ENCODE measurements at regions not wholly inside any gene's neighbourhood (a gene's known extent, or its start where the extent isn't known, plus 50 kb on each side); places are given as distances from the start of the nearest gene placed in this dataset.
"Not testable (repeated sequence)": the region's sequence is repeated elsewhere in the genome, so short reads cannot be mapped to it uniquely, and the experiment has no call there.

DNA sequence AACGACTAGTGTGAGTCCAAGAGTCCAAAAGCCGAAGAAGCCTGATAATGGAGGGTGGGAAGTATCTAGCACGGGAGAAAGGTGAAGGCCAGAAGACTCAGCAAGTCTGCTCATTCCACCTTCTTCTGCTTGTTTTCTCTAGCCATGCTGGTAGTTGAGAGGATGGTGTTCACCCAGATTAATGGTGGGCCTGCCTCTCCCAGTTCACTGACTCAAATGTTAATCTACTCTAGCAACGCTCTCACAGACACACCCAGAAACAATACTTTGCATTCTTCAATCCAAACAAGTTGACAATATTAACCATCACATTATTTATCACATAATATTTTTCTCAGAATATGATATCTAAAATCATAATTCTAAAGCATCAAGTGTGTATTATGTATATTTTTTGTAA is 1055.1 kb upstream of the PCDH10 start:
- no peak for DNase-seq (ENCODE audit: low spot score)

DNA sequence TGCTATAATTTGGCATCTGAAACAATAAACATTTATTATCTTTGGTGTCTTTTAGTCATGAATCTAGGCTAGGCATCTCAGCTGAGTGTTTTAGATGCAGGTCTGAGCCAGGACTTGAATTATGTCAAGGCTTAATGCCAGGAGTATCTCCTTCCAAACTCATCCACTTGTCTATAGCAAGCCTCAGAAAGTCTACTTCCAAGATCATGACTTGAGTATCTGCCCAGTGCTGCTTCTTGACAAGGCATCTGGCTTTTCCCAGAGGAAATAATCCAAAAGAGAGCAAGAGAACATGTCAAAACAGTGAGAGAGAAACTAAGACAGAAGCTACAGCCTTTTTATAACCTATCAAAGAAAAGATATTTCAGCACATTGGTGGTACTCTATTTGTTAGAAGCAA is 1052.1 kb upstream of the PCDH10 start:
- DNase-seq (ENCODE audit: low spot score), result no peak

DNA sequence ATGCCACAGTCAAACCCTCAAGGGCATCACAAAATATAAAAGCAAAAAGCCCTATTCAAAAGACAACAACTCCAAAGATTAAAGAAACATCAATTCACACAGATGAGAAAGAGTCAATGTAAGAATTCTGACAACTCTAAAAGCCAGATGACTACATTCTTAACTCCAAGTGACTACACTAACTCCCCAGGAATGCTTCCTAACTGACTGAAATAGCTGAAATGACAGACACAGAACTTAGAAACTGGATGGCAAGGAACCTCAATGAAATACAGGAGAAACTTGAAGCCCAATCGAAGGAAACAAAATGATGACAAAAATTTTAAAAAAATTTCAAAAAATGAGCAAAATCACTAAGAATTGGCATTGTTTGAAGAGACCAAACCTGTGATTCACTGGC is 1047.6 kb upstream of the PCDH10 start:
- DNase-seq (ENCODE audit: low spot score), result no peak

DNA sequence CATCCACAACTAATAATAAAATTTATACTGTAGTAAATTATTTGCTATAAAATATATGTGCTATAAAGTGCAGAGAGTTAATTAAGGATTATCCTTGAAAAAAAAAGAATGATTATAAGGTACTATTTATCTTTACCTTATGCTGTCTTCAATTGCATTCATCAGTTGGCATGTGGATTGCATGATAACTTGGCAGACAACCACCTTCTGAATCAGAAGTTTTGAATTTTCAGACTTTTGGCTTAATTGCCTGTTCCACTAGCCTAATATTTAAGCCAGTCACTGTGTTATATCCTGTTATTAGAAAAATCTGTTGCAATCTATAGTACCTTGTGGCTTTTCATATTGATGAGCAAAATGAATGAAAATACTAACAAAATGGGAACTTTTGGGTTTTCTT is 1040.3 kb upstream of the PCDH10 start:
- DNase-seq (ENCODE audit: low spot score), result no peak

DNA sequence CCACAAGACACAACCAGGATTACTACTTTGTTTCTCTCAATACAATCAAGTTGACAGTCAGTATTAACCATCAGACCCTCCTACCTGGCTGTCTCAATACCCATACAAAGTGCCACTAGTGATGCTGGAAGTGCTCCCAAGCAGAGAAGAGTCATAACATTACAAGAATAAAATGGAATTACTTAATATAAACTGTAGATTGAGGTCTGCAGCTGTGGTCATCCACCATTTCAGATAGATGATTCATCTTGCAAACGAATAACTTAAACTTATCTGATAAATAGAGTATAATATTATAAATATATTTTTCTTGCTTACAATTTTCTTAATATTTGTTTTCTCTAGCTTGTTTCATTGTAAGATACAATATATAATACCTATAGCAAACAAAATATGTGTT is 1034.2 kb upstream of the PCDH10 start:
- no peak for DNase-seq (ENCODE audit: low spot score)

DNA sequence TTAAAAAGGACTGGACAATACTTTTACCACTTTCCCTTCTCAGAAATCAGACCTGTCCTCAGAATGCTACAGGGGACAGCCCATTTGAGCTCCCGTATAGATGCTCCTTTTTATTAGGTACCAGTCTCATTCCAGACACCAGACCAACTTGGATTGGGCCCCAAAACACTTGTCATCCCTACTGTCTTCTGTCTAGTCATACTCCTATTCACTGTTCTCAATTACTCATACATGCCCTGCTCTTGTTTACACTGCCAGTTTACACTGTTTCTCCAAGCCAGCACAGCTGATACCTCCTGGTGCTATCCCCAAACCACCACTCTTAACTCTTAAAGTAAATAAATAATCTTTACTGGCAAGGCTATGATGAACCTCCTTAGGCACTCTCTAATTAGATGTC is 1026.4 kb upstream of the PCDH10 start:
- DNase-seq (ENCODE audit: low spot score), result not testable (repeated sequence)

DNA sequence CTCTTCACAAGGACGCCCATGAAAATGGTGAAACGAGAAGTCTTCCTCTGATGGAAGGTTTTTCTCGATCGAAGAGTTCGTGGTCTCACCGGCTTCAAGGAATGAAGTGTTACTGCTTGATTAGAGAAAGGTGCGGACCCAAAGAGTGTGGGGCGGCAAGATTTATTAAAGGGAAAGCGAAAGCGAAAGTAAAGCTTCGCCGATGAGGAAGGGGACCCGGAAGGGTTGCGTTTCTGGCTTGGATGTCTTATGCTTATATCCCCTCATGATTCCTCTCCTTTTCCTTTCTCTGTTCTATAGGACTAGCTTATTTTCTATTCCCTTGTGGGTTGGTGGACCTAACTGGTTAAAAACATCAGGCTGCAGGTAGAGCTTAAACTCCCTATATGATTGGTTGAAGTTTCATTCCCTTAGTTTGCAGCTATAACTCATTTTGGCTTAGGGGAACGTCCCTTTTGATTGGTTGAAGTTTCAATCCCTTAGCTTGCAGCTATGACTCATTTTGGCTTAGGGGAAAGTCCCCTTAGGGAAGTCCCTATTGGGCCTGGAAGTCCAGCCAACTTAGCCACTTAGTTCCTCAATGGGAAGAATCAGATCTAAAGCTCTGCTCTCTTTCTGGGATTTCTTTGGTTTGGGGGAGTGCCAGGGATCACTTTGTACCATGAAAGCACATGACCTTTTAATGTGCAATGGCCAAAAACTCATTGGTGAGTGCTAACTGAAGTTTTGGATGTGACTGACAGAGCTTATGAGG is 1025.0 kb upstream of the PCDH10 start:
- DNase-seq (ENCODE audit: low spot score), result peak; percentile 2

DNA sequence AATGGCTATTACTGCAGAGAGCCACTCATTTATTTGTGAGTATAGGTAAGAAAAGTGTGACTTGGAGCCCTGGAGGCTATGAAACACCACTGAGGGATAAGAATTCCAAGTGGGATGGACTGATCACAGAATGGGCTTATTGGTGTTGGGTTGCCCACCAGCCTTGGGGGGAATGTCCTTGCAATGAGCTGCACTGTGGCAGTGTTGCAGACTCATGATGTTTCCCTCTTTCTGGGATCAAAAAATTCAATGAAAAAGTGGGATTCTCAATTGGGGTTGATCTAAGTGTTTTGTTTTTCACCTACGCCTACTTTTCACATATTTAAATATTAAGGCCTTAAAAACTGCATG is 1024.5 kb upstream of the PCDH10 start:
- DNase-seq (ENCODE audit: low spot score), result no peak

DNA sequence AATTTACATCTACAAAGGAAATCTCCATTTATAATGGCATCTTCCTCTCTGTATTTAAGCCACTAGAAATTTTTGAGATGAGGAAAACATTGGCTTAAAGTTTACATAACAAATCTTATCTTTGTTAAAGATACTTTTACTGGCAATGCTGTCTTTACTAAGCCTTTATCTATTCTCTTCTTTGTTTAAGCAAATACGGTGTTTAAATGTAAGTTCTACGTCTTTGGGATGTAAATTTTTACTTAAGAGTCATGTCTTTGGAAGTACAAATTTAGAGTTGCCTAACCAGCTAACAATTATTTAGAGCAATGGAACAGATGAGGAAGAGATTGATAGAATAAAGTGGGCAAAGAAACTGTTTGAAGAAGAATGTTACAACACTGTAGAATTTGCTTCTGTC is 1024.0 kb upstream of the PCDH10 start:
- DNase-seq (ENCODE audit: low spot score), result no peak

DNA sequence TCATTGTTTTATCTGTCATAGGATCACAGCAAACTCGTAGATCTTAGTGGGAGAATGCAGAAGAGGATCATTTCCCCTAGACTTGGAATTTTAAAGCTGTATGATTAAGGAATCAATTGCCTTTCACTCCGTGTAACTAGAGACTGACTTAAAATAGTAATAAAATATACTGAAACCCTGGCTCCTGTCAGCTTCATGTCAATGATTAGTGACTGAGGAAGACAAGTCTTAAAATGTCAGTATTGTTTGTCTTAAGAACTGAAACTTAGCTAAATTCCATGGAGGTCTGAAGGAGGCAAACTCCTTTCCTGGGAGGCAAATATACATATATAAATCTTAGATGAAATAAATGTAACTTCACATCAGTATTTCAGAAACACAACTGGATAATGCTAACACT is 1016.7 kb upstream of the PCDH10 start:
- DNase-seq (ENCODE audit: low spot score), result no peak

DNA sequence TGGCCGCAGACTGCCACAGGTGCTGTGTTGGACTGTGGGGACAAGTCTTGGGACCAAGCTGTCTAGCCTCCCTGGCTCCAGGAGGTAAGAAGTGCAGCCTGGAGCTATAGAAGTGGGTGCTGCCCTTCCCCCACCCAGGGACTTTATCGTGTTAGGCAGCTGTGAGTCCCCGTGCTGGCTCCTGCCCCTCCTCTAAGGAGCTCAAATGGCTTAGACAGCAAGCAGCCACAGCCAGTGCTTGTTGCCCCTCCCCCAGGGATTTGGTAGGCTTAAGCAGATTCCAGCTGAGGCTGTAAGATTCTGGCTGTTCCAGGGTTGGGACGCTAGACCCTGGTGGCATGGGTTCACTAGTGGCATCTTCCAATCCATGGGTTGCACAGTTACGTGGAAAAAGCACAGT is 979.4 kb upstream of the PCDH10 start:
- no peak for DNase-seq (ENCODE audit: low spot score)

DNA sequence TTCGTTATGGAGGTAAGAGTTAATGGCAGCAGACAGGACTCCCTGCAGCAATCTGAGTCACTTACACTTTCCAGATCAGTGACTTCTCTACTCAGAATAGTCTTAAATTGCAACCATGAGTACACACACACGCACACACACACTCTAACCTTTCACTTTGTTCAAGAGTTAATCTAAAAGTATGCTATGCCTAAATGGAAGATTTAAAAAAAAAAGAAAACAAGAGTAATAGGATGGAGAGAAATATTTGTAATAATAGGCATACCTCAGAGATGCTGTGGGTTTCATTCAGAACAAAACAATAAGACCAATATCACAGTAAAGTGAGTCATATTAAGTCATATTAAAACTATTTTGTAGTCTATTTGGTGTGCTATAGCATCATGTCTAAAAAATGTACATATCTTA is 969.1 kb upstream of the PCDH10 start:
- DNase-seq (ENCODE audit: low spot score), result no peak

DNA sequence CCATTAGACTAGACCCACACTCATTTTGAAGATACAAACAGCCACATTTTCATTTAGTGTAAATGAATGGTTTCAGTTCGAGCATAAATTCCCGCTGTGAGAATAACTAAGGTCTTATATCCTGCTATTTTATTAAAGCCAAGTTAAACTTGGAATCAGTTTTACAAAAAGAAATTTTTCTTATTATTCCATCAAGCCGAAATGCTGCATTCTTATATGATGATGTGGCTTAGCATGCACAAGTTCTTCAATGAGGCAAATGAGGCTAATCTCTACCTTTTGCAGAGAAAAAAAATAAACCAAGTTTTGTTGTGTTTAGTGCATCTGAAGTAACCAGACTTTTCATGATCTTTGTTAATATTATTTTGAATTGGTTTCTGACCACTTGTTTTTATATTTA is 953.9 kb upstream of the PCDH10 start:
- no peak for DNase-seq (ENCODE audit: low spot score)

DNA sequence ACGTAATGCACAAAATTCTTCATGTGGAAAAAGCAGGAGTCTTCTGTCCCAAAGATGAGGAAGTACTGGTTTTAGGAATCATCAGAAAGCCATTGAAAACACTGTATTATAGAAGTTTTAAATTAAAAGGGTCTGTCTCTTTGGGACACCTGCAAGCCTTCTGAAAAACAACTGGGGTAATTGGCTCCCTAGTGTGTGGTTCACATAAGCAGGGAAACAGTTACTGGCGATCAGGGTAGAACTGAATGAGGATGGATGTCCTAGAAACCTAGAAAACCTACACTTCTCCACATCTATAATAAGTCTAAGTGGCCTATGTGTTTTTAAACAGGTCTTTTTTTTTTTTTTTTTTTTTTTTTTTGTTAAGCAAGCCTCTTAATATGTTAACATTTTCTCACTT is 945.5 kb upstream of the PCDH10 start:
- DNase-seq (ENCODE audit: low spot score), result no peak

DNA sequence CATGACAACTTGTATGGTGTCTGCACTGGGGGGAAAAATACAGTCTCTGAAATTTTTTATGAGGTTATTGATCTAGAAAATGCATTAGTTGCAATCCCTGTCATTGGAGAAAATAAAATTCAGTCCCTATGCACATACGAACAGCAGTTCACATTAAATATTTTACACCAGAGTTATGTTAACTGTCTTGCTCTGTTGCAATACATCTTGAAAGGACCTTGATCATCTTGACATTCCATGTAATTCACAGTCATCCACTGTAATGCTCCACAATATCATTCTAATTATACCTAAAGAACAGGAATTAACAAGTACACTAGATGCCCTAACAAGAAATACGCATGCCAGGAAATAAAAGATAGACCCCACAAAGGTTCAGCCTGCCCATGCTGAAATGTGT is 934.6 kb upstream of the PCDH10 start:
- no peak for DNase-seq (ENCODE audit: low spot score)

DNA sequence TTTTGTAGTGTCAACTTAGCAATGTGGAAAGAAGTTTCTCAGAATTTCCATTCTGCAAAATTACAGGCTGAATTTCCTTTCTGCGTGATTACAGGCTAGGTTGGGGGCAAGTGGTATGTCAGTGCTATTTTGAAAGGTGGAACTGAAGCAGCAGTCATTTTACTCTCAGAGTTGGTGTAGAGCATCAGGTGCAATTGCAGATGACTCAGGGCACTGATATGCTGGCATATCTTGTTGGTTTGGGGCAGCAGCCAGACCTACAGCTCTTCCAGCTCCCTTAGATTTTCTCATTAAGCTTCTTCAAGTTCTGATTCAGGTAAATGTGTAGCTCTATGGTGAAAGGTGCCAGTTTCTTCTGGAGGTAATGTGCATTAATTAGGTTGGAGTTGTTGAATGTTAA is 930.7 kb upstream of the PCDH10 start:
- DNase-seq (ENCODE audit: low spot score), result no peak

DNA sequence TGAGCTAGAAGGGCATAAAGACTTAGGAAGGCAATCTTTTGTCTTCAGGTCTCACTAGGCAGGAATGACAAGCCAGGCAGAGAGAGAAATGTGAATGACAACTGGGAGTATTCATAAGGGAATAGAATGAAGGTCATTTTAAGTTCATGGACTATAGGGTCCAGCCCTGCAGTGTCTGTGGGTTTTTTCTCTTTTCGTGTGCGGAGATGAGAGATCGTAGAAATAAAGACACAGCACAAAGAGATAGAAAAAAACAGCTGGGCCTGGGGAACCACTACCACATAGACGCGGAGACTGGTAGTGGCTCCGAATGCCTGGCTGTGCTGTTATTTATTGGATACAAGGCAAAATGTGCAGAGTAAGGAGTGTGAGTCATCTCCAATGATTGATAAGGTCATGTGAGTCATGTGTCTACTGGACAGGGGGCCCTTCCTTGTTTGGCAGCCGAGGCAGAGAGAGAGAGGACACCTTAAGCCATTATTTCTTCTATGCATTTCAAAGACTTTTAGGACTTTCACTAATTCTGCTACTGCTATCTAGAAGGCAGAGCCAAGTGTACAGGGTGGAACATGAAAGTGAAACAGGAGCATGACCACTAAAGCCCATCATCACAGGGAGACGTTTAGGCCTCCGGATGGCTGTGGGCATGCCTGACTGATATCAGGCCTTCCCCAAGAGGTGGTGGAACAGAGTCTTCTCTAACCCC is 921.8 kb upstream of the PCDH10 start:
- no peak for DNase-seq (ENCODE audit: low spot score)

DNA sequence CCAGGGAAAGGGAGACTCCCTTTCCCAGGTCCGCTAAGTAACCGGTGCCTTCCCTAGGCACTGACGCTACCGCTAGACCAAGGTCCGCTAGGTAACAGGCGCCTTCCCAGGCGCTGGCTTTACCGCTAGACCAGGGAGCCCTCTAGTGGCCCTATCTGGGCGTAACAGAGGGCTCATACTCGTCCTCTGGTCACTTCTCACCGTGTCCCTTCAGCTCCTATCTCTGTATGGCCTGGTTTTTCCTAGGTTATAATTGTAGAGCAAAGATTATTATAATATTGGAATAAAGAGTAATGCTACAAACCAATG is 921.3 kb upstream of the PCDH10 start:
- DNase-seq (ENCODE audit: low spot score), result peak; percentile 0

DNA sequence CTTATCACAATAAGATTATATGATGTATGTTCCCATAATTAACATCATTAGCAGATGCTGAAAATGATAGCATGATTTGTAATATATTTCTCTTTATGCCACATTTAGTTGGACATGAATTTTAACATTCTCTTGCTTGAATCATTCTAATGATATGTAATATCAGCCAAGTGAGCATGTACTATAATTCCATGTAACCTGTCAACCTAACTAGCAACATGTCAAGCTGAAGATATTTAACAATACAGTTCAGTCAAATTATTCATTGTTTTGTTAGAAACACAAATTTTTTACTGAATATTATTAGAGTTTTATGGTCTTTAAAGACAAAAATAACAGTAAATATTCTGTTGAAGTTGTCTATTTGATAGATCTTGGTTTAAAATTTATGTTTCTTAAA is 920.4 kb upstream of the PCDH10 start:
- DNase-seq (ENCODE audit: low spot score), result no peak

DNA sequence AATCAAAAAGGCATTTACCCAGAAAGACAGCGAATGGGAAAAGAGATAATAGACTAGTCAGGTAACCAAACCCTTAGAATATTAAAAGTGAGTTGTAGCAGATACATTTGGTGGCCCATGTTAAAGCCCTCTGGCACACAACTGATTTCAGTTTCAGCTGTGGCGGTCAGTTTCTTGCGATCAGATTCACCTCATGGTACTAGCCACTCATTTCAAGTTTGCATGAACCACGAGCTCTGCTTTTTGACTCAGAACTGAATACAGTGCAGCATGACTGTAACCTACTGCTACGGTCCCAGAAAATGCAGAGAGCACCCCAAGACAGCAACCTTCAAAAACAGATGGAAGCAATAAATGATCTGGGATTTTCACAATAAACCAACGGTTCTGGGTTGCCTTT is 919.1 kb upstream of the PCDH10 start:
- DNase-seq (ENCODE audit: low spot score), result no peak

DNA sequence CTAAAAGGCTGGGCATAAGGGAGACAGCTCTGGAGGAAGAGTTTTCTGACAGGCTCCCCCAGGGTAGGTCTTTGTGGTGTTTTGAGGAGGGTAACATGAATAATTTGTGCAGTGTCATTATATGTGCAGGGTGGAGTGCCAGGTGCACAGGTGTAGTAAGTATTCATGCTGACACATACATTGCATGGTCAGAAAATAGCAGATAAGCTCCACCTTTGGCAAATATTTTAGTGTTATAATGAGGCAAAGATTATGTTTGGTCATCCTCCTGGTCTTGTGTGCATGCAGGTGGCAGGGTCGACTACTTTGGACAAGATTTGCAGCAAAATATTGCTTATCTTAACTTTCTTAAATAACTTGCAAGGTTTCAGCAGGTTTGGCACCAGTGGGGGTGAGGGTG is 910.4 kb upstream of the PCDH10 start:
- DNase-seq (ENCODE audit: low spot score), result no peak

DNA sequence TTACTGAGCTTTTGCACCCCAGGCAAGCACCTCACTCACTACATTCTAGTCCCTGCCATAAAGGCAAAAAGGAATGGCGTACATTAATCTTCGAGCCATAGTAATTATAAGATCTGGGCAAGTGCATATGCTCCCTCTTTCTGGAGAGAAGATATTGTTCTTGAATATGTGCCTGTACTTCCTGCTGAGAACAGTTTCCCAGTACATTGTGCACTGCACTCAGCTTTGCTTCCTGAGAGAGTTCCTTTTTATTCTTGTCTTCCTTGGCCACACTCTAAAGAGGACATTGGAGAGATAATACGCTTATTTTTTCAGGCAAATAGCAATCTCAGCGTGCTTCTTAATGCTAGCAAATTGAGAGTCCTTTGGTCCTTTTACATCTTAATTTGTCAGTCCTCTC is 909.0 kb upstream of the PCDH10 start:
- DNase-seq (ENCODE audit: low spot score), result no peak

DNA sequence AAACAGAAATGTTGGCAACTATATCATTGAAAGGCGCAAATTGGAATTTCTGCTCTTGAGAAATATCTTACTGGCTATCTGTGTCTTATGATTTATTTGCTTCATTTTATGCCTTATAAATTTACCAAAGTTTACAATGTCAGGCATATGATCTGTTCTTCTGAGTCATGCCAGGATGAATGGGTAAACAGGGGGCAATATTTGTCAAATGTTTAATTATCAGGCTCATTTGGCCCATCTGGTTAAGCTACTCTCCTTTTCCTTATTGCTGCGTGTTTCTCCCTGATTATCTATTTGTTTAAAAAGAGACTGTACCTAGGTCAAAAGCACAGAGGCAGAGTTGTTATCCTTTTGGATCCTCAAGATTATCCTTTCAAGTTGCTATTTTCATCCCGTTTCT is 903.8 kb upstream of the PCDH10 start:
- no peak for DNase-seq (ENCODE audit: low spot score)

DNA sequence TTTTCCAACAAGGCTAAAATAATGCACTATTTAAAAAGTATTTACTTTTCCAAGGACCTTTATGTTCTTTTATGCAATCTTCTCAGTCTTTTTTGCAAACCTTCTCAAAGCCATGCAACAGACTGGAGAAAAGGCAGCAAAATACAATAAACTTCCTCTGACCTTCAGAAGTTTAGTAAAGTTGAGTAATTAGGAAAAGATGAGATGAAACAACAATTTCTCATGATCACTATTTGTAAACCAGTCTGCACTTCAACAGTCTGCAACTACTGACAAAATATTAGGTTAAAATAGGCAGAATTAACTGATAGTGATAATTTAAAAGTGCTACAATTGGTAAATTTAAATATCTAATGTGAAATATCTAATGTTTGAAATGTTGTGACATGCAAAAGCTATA is 884.9 kb upstream of the PCDH10 start:
- no peak for DNase-seq (ENCODE audit: low spot score)

Measured in activated CD4-positive, alpha-beta T cell treated with anti-CD3 and anti-CD28 coated beads, Interleukin-2, Interleukin-4, amounts not matched to agents 100 ng/mL and 50 ng/mL, durations not matched to agents 16 hours and 8 hours (primary cell).